Activated CD4-positive, alpha-beta T cell treated with anti-CD3 and anti-CD28 coated beads for 24 hours (primary cell): ENCODE measurements at regions not wholly inside any gene's neighbourhood (a gene's known extent, or its start where the extent isn't known, plus 50 kb on each side); places are given as distances from the start of the nearest gene placed in this dataset.

Source experiments
- DNase-seq, 2 donors: peaks; one replicate each; pipeline ENCODE4 v3.0.0-alpha.2; 2020; ENCODE audit warnings: low read depth in 2 of 2

- no peak for DNase-seq
Measured at GRCh38 chr4:18880871-18881270, 859.3 kb upstream of the LCORL start.

GRCh38 chr4:18878561-18878960, 857.0 kb upstream of the LCORL start:
- no peak for DNase-seq

DNA sequence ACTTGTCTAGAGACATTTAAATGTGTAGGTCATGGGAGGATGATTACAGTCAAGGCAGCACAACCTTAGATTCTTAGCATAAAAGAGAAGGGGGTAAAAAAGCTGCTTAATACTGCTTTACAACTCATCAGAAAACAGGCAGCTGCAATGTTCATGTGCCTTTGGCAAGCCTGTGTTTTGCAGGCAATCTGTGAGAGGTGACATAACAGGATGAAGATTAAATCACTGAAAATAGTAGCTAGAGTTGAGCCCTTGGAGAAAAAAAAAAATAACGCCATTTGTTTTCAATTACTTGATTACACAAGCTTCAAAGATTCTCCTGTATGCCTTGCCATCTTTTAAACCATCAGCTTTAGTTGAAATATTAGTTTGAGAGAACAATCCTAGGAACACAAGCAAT, 847.6 kb upstream of the LCORL start:
- DNase-seq = no peak

GRCh38 chr4:18860836-18861530, 839.4 kb upstream of the LCORL start:
- no peak for DNase-seq

DNA sequence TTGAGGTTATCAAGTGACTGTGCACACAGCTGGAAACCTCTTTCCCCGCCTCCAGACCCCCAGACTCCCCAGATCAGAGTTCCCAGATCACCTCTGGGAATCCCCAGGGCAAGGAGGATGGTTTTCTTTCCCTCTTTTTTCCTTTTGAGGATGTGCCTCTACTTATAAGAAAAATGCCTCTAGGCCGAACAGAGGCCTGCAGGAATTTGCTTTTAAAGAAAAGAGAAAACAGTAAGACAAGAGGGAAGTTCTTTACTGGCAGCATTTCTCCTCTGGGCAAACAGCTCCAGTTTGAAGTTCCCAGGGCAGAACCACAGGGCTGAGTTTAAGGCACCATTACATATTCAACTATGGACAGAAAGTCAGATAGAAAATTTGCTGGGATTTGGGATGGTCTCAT, 837.9 kb upstream of the LCORL start:
- DNase-seq = no peak

DNA sequence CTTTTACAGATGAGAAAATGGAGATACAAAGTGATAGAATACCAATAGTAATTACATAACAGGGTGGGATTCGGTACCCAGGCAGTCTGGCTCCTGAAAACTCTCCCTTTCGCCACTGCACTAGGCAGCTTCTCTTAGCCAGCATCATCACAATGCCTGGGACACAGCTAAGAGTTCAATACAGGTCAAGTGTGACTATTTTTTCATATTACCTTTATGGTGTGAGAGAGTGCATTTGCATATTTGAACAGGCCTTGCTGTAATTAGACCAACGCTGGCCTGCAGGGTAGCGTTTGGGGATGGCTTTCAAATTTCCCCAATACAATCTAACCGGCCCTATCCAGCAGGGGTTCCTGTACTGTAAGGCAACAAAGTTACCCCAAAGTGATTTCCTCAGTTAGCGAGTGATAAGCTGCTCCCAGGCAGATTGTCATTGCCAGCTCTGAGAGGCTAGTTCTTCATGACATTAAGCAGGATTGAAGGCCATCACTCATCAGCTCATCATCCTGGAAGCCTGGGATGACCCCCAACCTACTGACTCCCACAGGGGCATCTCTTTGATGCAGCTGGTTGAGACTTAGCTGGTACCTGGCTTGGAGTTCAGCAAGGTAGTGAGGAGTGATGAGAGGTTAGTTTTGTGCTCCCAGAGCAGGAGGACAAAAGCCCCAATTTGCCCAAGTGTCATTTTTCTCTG, 836.8 kb upstream of the LCORL start:
- DNase-seq = no peak

DNA sequence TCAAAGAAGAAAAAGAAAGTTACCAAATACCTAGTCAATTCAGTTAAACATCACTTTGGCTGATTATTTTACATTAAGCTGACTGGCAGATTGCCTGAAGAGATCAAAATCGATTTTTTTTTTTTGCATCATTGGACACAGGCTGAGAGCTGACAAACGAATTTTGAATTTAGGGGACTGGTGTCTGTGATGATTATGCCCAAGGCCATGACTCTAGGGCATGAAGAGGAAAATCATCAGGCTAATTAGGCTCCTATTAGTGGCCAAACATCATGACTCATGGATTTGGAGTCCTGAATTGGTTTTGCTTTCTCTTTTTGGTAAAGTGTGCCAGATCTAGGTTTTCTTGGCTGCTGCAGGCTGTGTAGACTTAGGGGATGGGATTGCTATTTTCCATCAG, 829.3 kb upstream of the LCORL start:
- DNase-seq = no peak

DNA sequence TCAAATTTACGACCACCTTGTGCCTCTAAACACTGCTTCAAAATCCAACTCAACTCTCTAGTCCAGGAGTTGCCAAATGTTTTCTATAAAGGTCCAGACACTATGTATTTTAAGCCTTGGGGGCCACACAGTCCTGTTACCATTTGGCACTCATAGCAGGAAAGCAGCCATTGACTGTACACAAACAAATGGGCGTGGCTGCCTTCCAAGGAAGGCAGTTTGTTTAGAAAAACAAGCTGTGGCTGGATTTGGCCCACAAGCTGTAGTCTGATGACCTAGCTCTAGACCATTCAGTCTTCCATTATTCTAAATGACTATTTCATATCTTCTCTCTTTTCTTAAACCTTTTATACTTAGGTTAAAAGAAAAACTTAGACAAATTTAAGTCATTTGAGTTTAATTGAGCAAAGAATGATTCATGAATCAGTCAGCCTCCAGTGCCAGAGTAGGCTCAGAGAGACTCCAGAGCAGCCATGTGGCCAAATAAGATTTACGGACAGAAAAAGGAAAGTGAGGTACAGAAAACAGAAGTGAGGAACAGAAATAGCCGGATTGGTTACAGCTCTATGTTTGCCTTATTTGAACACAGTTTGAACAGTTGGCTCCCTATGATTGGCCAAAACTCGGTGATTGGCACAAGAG, 825.8 kb upstream of the LCORL start:
- DNase-seq = no peak

GRCh38 chr4:18846313-18846712, 824.8 kb upstream of the LCORL start:
- no peak for DNase-seq

GRCh38 chr4:18844726-18845125, 823.2 kb upstream of the LCORL start:
- no peak for DNase-seq

- no peak for DNase-seq
Measured at GRCh38 chr4:18842431-18842830, 820.9 kb upstream of the LCORL start.

DNA sequence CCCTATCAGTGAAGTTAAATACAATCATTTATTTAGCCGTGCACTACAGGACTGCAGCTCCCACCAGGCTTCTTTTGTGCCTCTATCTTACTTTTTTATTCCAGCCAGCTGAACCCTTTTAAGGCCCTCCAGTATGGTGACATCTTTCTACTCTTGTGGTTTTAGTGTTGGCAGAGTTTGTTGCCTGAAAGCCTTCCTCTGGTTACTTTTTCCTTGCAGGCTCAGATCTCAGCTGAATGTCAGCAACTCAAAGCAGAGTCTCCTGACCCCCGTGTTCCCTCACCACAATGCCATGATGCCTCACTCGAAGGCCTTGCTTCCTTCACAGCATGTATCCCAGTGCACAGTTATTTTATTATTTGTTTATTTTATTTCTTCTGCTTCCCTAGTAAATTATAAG, 818.9 kb upstream of the LCORL start:
- no peak for DNase-seq

DNA sequence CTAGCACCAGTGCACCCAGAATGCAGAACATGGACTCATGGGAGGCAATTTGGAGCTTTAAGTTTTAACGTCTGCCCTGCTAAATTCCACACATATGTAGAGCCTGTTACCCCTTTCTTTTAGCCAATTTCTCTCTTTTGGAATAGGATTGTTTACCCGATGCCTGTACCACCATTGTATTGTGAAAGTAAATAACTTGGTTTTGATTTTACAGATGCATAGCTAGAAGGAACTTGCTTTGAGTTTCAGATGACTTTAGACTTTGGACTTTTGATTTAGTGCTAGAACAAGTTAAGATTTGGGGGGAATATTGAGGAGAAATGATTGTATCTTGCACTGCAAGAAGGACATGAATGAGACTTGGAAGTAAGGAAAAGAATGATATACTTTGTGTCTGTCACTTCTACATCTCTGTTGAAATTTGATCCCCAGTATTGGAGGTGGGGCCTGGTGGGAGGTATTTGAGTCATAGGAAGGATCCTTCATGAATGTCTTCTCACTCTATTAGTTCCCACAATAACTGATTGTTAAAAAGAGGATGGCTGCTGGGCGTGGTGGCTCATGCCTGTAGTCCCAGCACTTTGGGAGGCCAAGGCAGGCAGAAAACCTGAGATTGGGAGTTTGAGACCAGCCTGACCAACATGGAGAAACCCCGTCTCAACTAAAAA, 794.8 kb upstream of the LCORL start:
- no peak for DNase-seq

DNA sequence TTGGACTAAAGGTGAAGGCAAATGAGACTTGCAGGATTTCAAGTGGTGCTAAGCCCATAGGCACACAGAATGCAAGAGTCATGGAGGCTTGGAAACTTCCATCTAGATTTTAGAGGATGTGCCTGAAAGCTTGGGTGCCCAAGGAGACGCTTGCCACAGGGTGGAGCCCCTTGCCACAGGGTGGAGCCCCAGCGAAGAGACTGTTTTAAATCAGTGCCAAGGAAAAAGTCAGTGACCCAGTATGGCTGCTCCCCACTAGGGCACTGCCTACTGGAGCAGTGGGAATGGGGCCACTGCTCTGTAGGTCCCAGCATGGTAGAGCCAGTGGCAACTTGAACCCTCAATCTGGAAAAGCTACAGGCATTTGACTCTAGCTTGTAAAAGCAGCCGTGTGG, 794.2 kb upstream of the LCORL start:
- DNase-seq = no peak

DNA sequence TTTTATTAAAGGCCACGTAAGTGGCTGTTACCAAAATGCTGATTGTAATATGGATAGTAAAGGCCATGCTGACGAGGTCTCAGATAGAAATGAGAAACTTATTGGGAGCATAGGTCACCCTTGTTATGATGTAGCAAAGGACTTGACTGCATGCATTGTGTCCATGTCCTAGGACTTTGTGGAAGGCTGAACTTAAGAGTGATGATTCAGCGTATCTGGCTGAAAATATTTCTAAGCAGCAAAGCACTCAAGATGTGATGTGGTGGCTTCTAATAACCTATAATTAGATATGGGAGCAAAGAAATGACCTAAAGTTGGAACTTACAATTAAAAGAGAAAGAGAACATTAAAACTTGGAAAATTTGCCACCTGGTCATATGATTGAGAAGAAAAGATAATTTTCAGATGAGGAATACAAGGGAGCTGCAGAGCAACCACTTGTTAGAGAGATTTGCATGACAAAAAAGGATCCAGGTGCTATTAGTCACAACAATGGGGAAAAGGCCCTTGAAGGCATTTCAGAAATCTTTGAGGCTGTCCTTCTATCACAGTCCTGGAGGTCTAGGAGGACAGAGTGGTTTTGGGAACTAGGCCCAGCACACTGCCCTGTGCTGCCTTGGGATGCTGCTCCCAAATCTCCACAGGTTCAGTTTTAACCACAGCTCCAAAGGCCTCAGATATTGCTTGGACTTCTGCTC, 793.7 kb upstream of the LCORL start:
- no peak for DNase-seq

GRCh38 chr4:18813771-18814170, 792.2 kb upstream of the LCORL start:
- no peak for DNase-seq

DNA sequence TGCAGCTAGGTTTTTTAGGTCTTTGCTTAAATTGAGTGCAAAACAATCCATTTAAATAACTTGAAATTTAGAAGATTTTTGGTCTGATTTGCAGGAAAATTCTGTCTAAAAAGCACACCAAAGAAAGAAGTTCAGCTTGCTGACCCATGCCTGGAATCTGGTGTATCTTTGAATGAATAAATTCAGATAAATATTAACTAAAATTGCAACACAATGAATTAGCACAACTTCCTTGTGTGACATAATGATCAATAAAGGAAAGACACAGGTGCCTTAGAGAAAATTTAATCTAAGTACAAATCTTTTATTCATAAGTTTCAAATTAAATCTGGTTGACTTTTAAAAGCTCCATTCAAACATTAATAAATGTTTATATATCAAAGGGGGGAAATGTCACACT, 791.5 kb upstream of the LCORL start:
- no peak for DNase-seq

GRCh38 chr4:18803781-18804180, 782.2 kb upstream of the LCORL start:
- DNase-seq = no peak

DNA sequence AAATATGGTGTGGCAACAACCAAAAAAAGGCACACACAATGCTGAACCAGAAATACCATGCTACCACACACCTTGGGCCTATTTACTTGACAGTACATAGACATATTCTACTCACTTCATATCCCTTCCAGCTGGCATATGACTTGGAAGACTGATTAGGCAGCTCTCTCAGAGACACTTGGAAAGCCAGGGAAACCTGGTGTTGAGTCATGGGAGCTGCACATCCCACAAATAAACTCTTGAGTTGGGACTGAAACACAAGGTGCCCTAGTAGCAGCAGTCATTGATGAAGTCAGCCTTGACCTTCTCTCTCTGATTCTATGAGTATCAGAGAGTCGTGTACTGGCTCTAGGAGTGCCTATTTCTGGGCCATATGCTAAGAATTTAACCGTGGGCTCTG, 776.6 kb upstream of the LCORL start:
- DNase-seq = no peak

- no peak for DNase-seq
Measured at GRCh38 chr4:18795794-18796193, 774.2 kb upstream of the LCORL start.

- DNase-seq = no peak
Measured at GRCh38 chr4:18777190-18777930, 755.8 kb upstream of the LCORL start.
